GM23248 (cell line): ENCODE measurements at regions not wholly inside any gene's neighbourhood (a gene's known extent, or its start where the extent isn't known, plus 50 kb on each side); places are given as distances from the start of the nearest gene placed in this dataset.

Source experiments
- DNase-seq: peaks from one replicate; pipeline ENCODE4 v3.0.0-alpha.2; 2015
- H2AFZ ChIP-seq: fragments of 200-600 bp; sonication (generic); 2 replicates; pipeline ENCODE4 v1.6.1; 2016; ENCODE audit warnings: antibody characterized with exemption
- H3F3A ChIP-seq: fragments of 200-600 bp; sonication (generic); 2 replicates; pipeline ENCODE4 v1.6.1; 2016; ENCODE audit warnings: mild to moderate bottlenecking, antibody characterized with exemption, mixed run types; ENCODE audit not compliant: insufficient read depth
- H3K27ac ChIP-seq: fragments of 200-600 bp; sonication (generic); 2 replicates; pipeline ENCODE4 v1.5.1; 2016; ENCODE audit warnings: mild to moderate bottlenecking
- H3K27me3 ChIP-seq: fragments of 200-600 bp; sonication (generic); replicated peaks from 2 replicates; pipeline ENCODE4 v1.6.1; 2016; ENCODE audit warnings: mild to moderate bottlenecking; ENCODE audit not compliant: insufficient read depth
- H3K36me3 ChIP-seq: fragments of 200-600 bp; sonication (generic); 2 replicates; pipeline ENCODE4 v1.6.1; 2016; ENCODE audit warnings: low read depth, mild to moderate bottlenecking
- H3K4me1 ChIP-seq: fragments of 200-600 bp; sonication (generic); 2 replicates; pipeline ENCODE4 v1.6.1; 2016; ENCODE audit warnings: mild to moderate bottlenecking; ENCODE audit not compliant: insufficient read depth
- H3K4me2 ChIP-seq: fragments of 200-600 bp; sonication (generic); one replicate; pipeline ENCODE4 v1.6.1; 2016; ENCODE audit warnings: mild to moderate bottlenecking; ENCODE audit not compliant: unreplicated experiment
- H3K4me3 ChIP-seq: fragments of 200-600 bp; sonication (generic); 2 replicates; pipeline ENCODE4 v1.5.1; 2016; ENCODE audit warnings: mild to moderate bottlenecking
- H3K79me2 ChIP-seq: fragments of 200-600 bp; sonication (generic); 2 replicates; pipeline ENCODE4 v1.6.1; 2016; ENCODE audit warnings: mild to moderate bottlenecking; ENCODE audit not compliant: insufficient read depth
- H3K9ac ChIP-seq: fragments of 200-600 bp; sonication (generic); 2 replicates; pipeline ENCODE4 v1.6.1; 2016; ENCODE audit warnings: mild to moderate bottlenecking
- H3K9me2 ChIP-seq: fragments of 200-600 bp; sonication (generic); 2 replicates; pipeline ENCODE4 v1.6.1; 2016; ENCODE audit warnings: mixed run types, mild to moderate bottlenecking, moderate library complexity; ENCODE audit not compliant: insufficient read depth
- H3K9me3 ChIP-seq: fragments of 200-600 bp; sonication (generic); one replicate; pipeline ENCODE4 v1.6.1; 2017; ENCODE audit warnings: low read depth
- H4K20me1 ChIP-seq: fragments of 200-600 bp; sonication (generic); 2 replicates; pipeline ENCODE4 v1.6.0; 2016; ENCODE audit not compliant: insufficient read depth
- EZH2 ChIP-seq: fragments of 200-600 bp; sonication (generic); IDR thresholded peaks from 2 replicates; pipeline ENCODE4 v1.6.1; 2018; ENCODE audit warnings: antibody characterized with exemption, mild to moderate bottlenecking; ENCODE audit not compliant: insufficient read depth, poor library complexity, severe bottlenecking
- EZH2phosphoT487 ChIP-seq: fragments of 200-600 bp; sonication (generic); IDR thresholded peaks from 2 replicates; pipeline ENCODE4 v1.6.1; 2018; ENCODE audit warnings: antibody characterized with exemption, moderate library complexity, mild to moderate bottlenecking, low read depth; ENCODE audit not compliant: insufficient read depth
- WGBS, 2 experiments: methylation state at CpG; one replicate each; pipeline ENCODE4 v1.1.6; 2015 to 2017; ENCODE audit warnings: low lambda C conversion rate in 2 of 2, low coverage in 1 of 2; ENCODE audit errors: missing lambda C conversion rate in 2 of 2; 5-methylcytosine and 5-hydroxymethylcytosine counted together
- in situ Hi-C: fragments of 300-500 bp; cut with MboI; formaldehyde crosslinking; loops from 2 replicates; pipeline ENCODE4 v1.15.0; 2020

GRCh38 chr15:47331829-47332393, 385.4 kb upstream of the SEMA6D start:
- H3K9me3 ChIP-seq: no peaks in the 10 kb centered on the region
- WGBS, 2 experiments: 4 to 6% methylated on average over 6 of the region's 6 CpGs
- H3K36me3 ChIP-seq: no peaks in the 10 kb centered on the region
- H3K27me3 ChIP-seq: no peaks in the 10 kb centered on the region
- DNase-seq: peak; percentile 22
- no peak overlapping the region for H2AFZ ChIP-seq
- H3F3A ChIP-seq: no peaks in the 10 kb centered on the region
- in situ Hi-C loops: no loop called here
- TF ChIP-seq EZH2 (no peak), EZH2phosphoT487 (no peak)
- no peaks in the 10 kb centered on the region for H3K79me2 ChIP-seq
- H4K20me1 ChIP-seq: no peaks in the 10 kb centered on the region
- H3K4me1 ChIP-seq: no peaks in the 10 kb centered on the region
- H3K9me2 ChIP-seq: no peaks in the 10 kb centered on the region
- no peak overlapping the region for H3K4me2 ChIP-seq
- H3K27ac ChIP-seq: no peak overlapping the region
- H3K4me3 ChIP-seq: no peak overlapping the region
- no peak overlapping the region for H3K9ac ChIP-seq

GRCh38 chr15:47332481-47332880, 384.8 kb upstream of the SEMA6D start:
- DNase-seq: no peak
- Histone ChIP-seq H3K9me2 (no peaks in the 10 kb centered on the region), H3K79me2 (no peaks in the 10 kb centered on the region), H3F3A (no peaks in the 10 kb centered on the region), H3K27me3 (no peaks in the 10 kb centered on the region), H3K36me3 (no peaks in the 10 kb centered on the region), H3K27ac (no peak overlapping the region), H3K4me3 (no peak overlapping the region), H2AFZ (no peak overlapping the region), H3K4me2 (no peak overlapping the region), H3K4me1 (no peaks in the 10 kb centered on the region), H3K9me3 (no peaks in the 10 kb centered on the region), H4K20me1 (no peaks in the 10 kb centered on the region), H3K9ac (no peak overlapping the region)
- TF ChIP-seq EZH2phosphoT487 (no peak), EZH2 (no peak)
- WGBS, 2 experiments: 9 to 13% methylated on average over 2 of the region's 2 CpGs
- in situ Hi-C loops: no loop called here

- Histone ChIP-seq H3K9me2 (no peaks in the 10 kb centered on the region), H3K9me3 (no peaks in the 10 kb centered on the region), H3K79me2 (no peaks in the 10 kb centered on the region), H3K4me2 (no peak overlapping the region), H3K36me3 (no peaks in the 10 kb centered on the region), H4K20me1 (no peaks in the 10 kb centered on the region), H3K4me3 (no peak overlapping the region), H3K27me3 (no peaks in the 10 kb centered on the region), H3K4me1 (no peaks in the 10 kb centered on the region), H3K27ac (no peak overlapping the region), H2AFZ (no peak overlapping the region), H3F3A (no peaks in the 10 kb centered on the region), H3K9ac (no peak overlapping the region)
- WGBS, 2 experiments: 47 to 56% methylated on average over 5 of the region's 5 CpGs
- no peak for DNase-seq
- TF ChIP-seq EZH2 (no peak), EZH2phosphoT487 (no peak)
- in situ Hi-C loops: no loop called here
Measured at GRCh38 chr15:47333734-47334133, 383.6 kb upstream of the SEMA6D start.

GRCh38 chr15:47334805-47335535, 382.3 kb upstream of the SEMA6D start:
- in situ Hi-C loops: no loop called here
- no peaks in the 10 kb centered on the region for H3K36me3 ChIP-seq
- 17 to 24% methylated on average over 3 of the region's 3 CpGs for WGBS, 2 experiments

More at GRCh38 chr15:47334805-47335535, 382.3 kb upstream of the SEMA6D start:
- Histone ChIP-seq H3K4me3 (no peak overlapping the region), H2AFZ (no peak overlapping the region), H3F3A (no peaks in the 10 kb centered on the region), H3K4me1 (no peaks in the 10 kb centered on the region), H3K4me2 (no peak overlapping the region), H3K27ac (no peak overlapping the region), H3K9ac (no peak overlapping the region), H3K9me2 (no peaks in the 10 kb centered on the region), H3K79me2 (no peaks in the 10 kb centered on the region), H3K9me3 (no peaks in the 10 kb centered on the region), H4K20me1 (no peaks in the 10 kb centered on the region), H3K27me3 (no peaks in the 10 kb centered on the region)
- DNase-seq: no peak
- TF ChIP-seq EZH2phosphoT487 (no peak), EZH2 (no peak)
